Activated naive CD4-positive, alpha-beta T cell treated with anti-CD3 and anti-CD28 coated beads, Interleukin-2, amount 50 U/mL, for 24 hours (primary cell): ENCODE measurements at regions not wholly inside any gene's neighbourhood (a gene's known extent, or its start where the extent isn't known, plus 50 kb on each side); places are given as distances from the start of the nearest gene placed in this dataset.
A peak's percentile ranks its signal among the peaks of the same experiment; 100 is the strongest.

Source experiments
- H3K27ac Mint-ChIP-seq: one replicate; pipeline ENCODE4 v1.8.0; 2021; ENCODE audit warnings: mild to moderate bottlenecking, mixed read lengths
- H3K27me3 Mint-ChIP-seq: one replicate; pipeline ENCODE4 v1.8.0; 2021; ENCODE audit warnings: mixed read lengths
- H3K36me3 Mint-ChIP-seq: one replicate; pipeline ENCODE4 v1.8.0; 2021; ENCODE audit warnings: mixed read lengths
- H3K4me1 Mint-ChIP-seq: one replicate; pipeline ENCODE4 v1.8.0; 2021; ENCODE audit warnings: mixed read lengths
- H3K4me3 Mint-ChIP-seq: one replicate; pipeline ENCODE4 v1.8.0; 2021; ENCODE audit warnings: mild to moderate bottlenecking, mixed read lengths
- H3K9me3 Mint-ChIP-seq: one replicate; pipeline ENCODE4 v1.8.0; 2021; ENCODE audit warnings: mixed read lengths

GRCh38 chr2:42907835-42908234, 115.5 kb upstream of the HAAO start:
- Mint-ChIP-seq H3K27ac (no peak overlapping the region), H3K36me3 (no peaks in the 10 kb centered on the region), H3K4me3 (no peak overlapping the region), H3K9me3 (no peaks in the 10 kb centered on the region), H3K4me1 (no peaks in the 10 kb centered on the region), H3K27me3 (peaks cover 3% of the 10 kb centered on the region)

GRCh38 chr2:42906557-42907411, 114.4 kb upstream of the HAAO start:
- Mint-ChIP-seq H3K27ac (no peak overlapping the region), H3K27me3 (peaks cover 3% of the 10 kb centered on the region), H3K4me3 (no peak overlapping the region), H3K9me3 (no peaks in the 10 kb centered on the region), H3K36me3 (no peaks in the 10 kb centered on the region), H3K4me1 (no peaks in the 10 kb centered on the region)

- Mint-ChIP-seq H3K36me3 (no peaks in the 10 kb centered on the region), H3K4me3 (no peak overlapping the region), H3K27me3 (peaks cover 3% of the 10 kb centered on the region), H3K4me1 (no peaks in the 10 kb centered on the region), H3K9me3 (no peaks in the 10 kb centered on the region), H3K27ac (no peak overlapping the region)
Measured at GRCh38 chr2:42906111-42906556, 113.8 kb upstream of the HAAO start.

GRCh38 chr2:42905341-42906110, 113.1 kb upstream of the HAAO start:
- Mint-ChIP-seq H3K4me1 (no peaks in the 10 kb centered on the region), H3K4me3 (no peak overlapping the region), H3K27ac (no peak overlapping the region)

GRCh38 chr2:42904576-42904876, 112.1 kb upstream of the HAAO start:
- Mint-ChIP-seq H3K9me3 (no peaks in the 10 kb centered on the region), H3K36me3 (no peaks in the 10 kb centered on the region), H3K27me3 (peaks cover 3% of the 10 kb centered on the region), H3K4me3 (no peak overlapping the region), H3K4me1 (no peaks in the 10 kb centered on the region), H3K27ac (no peak overlapping the region)

More at GRCh38 chr2:42905341-42906110, 113.1 kb upstream of the HAAO start:
- Mint-ChIP-seq H3K27me3 (peaks cover 3% of the 10 kb centered on the region), H3K36me3 (no peaks in the 10 kb centered on the region), H3K9me3 (no peaks in the 10 kb centered on the region)

- Mint-ChIP-seq H3K4me3 (no peak overlapping the region), H3K27me3 (peaks cover 3% of the 10 kb centered on the region), H3K36me3 (no peaks in the 10 kb centered on the region), H3K27ac (no peak overlapping the region), H3K9me3 (no peaks in the 10 kb centered on the region), H3K4me1 (no peaks in the 10 kb centered on the region)
Measured at GRCh38 chr2:42903821-42904575, 111.6 kb upstream of the HAAO start.

- H3K9me3 Mint-ChIP-seq, result no peaks in the 10 kb centered on the region
- no peaks in the 10 kb centered on the region for H3K36me3 Mint-ChIP-seq
Measured at GRCh38 chr2:42902939-42903709, 110.7 kb upstream of the HAAO start.

GRCh38 chr2:42901076-42901640, 108.8 kb upstream of the HAAO start:
- peaks cover 3% of the 10 kb centered on the region for H3K27me3 Mint-ChIP-seq
- no peaks in the 10 kb centered on the region for H3K36me3 Mint-ChIP-seq
- H3K4me3 Mint-ChIP-seq, result no peak overlapping the region
- H3K27ac Mint-ChIP-seq, result no peak overlapping the region
- H3K4me1 Mint-ChIP-seq, result no peaks in the 10 kb centered on the region
- H3K9me3 Mint-ChIP-seq, result no peaks in the 10 kb centered on the region

More at GRCh38 chr2:42902939-42903709, 110.7 kb upstream of the HAAO start:
- H3K27ac Mint-ChIP-seq, result peak overlapping the region; percentile 65
- no peaks in the 10 kb centered on the region for H3K4me1 Mint-ChIP-seq
- peaks cover 3% of the 10 kb centered on the region for H3K27me3 Mint-ChIP-seq
- H3K4me3 Mint-ChIP-seq, result no peak overlapping the region

GRCh38 chr2:42900289-42900891, 108.0 kb upstream of the HAAO start:
- Mint-ChIP-seq H3K36me3 (no peaks in the 10 kb centered on the region), H3K27me3 (no peaks in the 10 kb centered on the region), H3K9me3 (no peaks in the 10 kb centered on the region), H3K4me1 (no peaks in the 10 kb centered on the region), H3K4me3 (no peak overlapping the region), H3K27ac (no peak overlapping the region)

- Mint-ChIP-seq H3K27ac (no peak overlapping the region), H3K27me3 (no peaks in the 10 kb centered on the region), H3K9me3 (no peaks in the 10 kb centered on the region), H3K4me1 (no peaks in the 10 kb centered on the region), H3K4me3 (no peak overlapping the region), H3K36me3 (no peaks in the 10 kb centered on the region)
Measured at GRCh38 chr2:42897358-42897757, 105.0 kb upstream of the HAAO start.

- no peak overlapping the region for H3K27ac Mint-ChIP-seq
- no peaks in the 10 kb centered on the region for H3K36me3 Mint-ChIP-seq
- H3K9me3 Mint-ChIP-seq, result no peaks in the 10 kb centered on the region
- no peaks in the 10 kb centered on the region for H3K4me1 Mint-ChIP-seq
- no peak overlapping the region for H3K4me3 Mint-ChIP-seq
- peaks cover 2% of the 10 kb centered on the region for H3K27me3 Mint-ChIP-seq
Measured at GRCh38 chr2:42895791-42896135, 103.4 kb upstream of the HAAO start.

- Mint-ChIP-seq H3K9me3 (no peaks in the 10 kb centered on the region), H3K36me3 (no peaks in the 10 kb centered on the region), H3K27me3 (peaks cover 2% of the 10 kb centered on the region), H3K4me1 (no peaks in the 10 kb centered on the region), H3K4me3 (no peak overlapping the region), H3K27ac (no peak overlapping the region)
Measured at GRCh38 chr2:42895134-42895790, 102.9 kb upstream of the HAAO start.

GRCh38 chr2:42893047-42893758, 100.8 kb upstream of the HAAO start:
- Mint-ChIP-seq H3K4me1 (no peaks in the 10 kb centered on the region), H3K4me3 (no peak overlapping the region), H3K36me3 (no peaks in the 10 kb centered on the region), H3K9me3 (no peaks in the 10 kb centered on the region), H3K27me3 (peaks cover 2% of the 10 kb centered on the region), H3K27ac (no peak overlapping the region)
